Stimulated activated CD8-positive, alpha-beta memory T cell treated with anti-CD3 and anti-CD28 coated beads, Interleukin-15, amount 100 ng/mL, for 24 hours (primary cell): ENCODE measurements at regions not wholly inside any gene's neighbourhood (a gene's known extent, or its start where the extent isn't known, plus 50 kb on each side); places are given as distances from the start of the nearest gene placed in this dataset.

ENCODE experiments used
- DNase-seq: peaks from one replicate; pipeline ENCODE4 v3.0.0-alpha.2; 2020; ENCODE audit warnings: low read depth

DNA sequence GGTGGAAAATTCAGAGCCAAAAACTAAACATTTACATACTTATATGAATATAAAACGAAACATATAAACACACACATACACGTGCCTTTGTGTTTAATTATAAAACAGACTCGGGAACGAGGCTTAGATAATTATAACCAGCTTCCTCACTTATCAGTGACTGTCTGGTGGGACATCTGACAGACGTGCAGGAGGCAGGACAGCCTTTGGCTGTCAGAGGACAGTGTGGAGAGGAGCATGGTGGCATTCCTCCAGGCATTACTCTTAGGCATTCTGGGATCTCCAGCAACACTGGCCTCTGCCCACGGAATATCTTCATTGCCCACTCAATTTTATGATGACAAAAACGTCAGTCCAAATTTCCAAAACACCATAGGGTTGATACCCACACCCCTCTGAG, 262.2 kb upstream of the NFE2L3 start:
- no peak for DNase-seq

GRCh38 chr7:25891591-25891990, 260.4 kb upstream of the NFE2L3 start:
- no peak for DNase-seq

- no peak for DNase-seq
Observed at GRCh38 chr7:25893436-25893835, 258.6 kb upstream of the NFE2L3 start.

DNA sequence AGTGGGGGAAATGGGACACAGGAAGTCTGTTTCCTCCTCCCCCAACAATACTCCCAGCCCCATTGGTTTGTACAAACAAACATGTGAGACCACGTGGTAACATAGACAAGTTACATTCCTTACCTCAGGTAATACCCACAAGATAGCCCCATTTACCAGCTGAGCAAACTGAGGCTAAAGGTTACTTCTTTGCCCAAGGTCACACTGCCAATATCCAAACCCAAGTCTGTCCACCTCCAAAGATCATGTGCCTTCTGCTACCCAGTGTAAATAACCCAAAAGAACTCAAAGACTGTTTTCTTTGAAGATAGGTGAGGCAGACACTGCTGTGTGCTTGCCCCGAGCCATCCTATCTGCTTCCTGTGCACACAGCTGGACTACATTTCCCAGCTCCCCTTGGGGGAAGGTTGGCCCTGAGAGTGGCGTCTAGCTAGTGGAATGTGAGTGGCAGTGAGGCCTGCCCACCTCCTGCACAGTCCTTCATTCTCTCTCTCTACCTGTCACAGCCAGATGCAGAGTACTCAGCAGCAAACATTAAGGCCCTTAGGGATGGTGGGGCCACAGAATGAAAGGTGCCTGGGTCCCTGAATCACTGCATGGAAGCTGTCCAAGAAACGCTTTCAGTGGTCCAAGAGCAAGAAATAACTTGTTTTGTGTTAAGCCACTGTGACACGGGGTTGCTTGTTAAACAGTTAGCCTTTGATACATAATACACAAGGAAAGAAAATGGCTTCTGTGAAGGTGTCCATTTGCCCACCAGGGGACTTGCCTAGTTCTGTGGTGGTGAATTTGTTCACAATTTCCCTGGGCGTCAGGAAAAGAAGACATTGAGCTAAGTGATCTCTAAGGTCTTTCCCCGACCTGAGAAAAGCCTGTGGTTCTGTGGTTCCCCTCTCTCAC, 257.7 kb upstream of the NFE2L3 start:
- no peak for DNase-seq

- peak; percentile 28 for DNase-seq
Observed at GRCh38 chr7:25894902-25895791, 256.9 kb upstream of the NFE2L3 start.

- no peak for DNase-seq
Observed at GRCh38 chr7:25895792-25896171, 256.2 kb upstream of the NFE2L3 start.

- no peak for DNase-seq
Observed at GRCh38 chr7:25897261-25897782, 254.7 kb upstream of the NFE2L3 start.

DNA sequence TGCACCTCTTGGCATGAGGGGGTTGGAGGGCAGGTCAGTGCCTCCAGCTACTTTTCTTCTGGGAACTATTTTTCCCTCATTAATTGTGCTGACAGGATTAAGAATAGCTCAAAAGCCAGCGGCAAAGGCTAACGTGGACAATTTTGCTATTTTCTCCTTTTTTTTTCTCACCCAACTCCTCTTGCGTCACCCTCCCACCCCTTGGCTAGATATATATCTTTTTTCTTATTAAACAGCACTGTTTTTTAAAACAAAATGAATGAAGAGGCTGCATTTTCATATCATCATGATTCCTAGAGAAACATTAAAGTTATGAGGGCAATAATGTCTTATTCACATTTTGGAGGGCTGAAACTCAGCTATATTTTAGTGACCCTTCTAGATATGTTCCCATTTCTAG, 251.8 kb upstream of the NFE2L3 start:
- DNase-seq, result no peak

DNA sequence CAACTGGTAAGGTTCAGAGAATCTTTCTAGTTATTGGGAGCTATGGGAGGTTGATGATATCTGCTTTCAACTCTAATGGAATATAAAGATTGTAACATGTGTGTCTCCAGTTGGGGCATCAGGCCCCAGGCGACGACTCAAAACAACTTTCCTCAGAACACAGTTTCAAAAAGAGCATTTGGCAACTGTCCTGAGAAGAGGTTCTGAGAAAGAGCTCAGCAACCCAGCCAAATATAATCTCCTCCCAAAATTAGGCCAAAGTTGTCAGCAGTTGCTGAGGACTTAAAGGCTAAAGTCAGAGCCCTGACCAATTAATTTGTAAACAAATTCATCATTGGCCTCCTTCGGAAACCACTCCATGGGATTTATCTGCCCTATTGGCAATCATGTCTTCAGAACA, 251.1 kb upstream of the NFE2L3 start:
- no peak for DNase-seq

- DNase-seq, result no peak
Observed at GRCh38 chr7:25901658-25902057, 250.3 kb upstream of the NFE2L3 start.

- DNase-seq, result no peak
Observed at GRCh38 chr7:25906003-25906402, 246.0 kb upstream of the NFE2L3 start.

DNA sequence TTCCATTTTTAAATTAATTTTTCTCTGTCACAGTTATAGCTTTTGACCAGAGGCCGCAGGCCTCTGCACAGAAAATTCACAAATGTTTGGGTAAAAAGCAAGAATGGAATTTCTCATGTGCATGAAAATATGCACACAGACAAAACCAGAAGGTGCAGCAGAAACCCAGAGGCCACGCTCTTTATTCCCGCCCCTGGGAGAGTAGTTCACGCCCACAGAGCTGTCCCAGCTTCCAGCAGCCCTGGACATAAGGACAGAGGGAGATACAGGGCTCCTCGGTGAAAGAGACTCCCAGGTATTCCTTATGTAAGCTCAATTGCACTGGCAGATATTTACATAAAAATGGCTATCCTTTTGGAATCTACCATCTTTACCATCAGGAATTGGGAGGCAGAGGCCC, 245.2 kb upstream of the NFE2L3 start:
- DNase-seq, result no peak

- DNase-seq, result no peak
Observed at GRCh38 chr7:25907214-25907613, 244.8 kb upstream of the NFE2L3 start.

DNA sequence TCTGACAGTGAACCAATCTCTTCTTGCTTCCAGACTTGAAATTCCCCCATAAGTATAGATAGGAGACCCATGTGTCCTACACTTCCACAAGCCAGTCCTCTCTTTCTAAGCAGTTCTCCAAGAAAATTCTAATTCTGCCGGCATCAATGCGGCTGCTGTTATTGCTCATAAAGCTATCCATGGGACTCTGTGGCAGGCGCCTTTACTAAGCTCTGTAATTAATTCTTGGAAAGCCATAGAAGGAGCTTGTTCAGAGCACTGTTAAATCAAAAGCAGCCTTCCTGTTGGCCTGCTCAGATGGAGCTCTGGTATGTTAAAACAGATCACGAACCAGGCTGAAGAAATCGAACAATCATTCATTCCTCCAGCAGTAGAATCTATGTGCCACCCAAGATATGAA, 244.3 kb upstream of the NFE2L3 start:
- DNase-seq, result no peak

GRCh38 chr7:25908154-25908949, 243.6 kb upstream of the NFE2L3 start:
- no peak for DNase-seq

DNA sequence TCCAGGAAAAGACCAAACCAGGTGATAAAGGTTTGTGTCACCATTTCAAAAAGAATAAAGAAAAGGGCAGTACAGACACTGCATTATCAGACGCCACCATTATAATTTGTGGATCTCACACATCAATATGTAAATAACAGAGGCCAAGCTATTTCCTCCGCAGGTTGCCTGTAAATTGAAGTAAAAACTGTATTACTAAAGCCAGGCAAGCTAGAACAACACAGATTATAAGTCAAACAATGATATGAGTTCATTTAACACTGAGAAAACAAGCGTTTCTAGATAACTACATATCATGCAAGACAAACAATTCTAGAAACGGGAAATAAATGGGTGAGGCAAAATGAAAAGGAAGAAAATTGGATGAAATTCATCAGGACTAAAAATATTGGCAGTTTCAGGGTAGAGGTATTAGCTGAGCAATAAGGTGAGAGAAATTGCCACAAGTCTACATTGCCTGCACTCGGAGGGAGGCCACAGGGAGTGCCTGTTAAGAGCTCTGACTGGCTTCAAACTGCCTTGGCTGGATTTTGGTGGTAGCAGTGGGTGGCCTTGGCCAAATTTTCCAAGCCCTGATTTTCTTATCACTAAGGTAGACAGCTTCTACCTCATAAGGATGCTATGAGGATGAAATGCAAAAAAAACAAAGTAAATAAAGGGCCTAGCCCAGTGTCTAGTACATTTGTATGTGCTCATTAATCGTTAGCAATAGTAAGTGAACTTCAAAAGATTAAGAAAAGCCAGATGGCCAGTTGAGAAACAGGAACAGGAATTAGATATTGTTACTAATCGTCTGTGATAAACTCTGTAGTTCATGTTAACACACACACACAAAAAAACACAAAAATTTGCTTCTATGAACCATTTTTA, 240.0 kb upstream of the NFE2L3 start:
- no peak for DNase-seq

DNA sequence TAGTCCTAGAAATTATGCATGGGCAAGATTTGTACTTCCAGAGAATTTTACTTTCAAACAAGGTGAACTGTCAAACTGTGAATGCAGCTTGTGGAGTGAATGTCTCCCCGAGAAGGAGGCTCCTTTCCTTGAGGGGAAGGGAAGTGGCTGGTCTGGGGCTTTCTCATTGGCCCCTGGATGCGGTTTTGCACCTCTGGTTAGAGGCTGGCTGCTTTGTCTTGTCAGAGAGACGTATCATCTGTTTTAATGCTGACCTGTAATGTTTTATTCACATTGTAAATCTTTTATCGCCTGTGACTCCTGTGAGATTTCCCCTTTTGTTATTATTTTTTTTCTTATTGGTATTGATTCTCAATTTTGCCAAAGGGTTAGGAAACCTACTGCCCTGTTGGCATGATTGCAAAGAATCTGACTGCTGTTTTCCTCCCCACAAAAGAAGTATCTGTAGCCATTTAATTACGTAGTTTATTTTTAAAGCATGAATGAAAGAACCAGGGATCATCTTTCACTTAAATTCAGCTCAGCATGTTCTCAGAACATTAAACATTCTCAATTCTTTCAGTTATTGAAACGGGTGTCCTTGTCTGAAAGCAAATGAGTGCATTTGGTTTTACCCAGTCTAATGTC, 238.3 kb upstream of the NFE2L3 start:
- no peak for DNase-seq

- no peak for DNase-seq
Observed at GRCh38 chr7:25918731-25919130, 233.3 kb upstream of the NFE2L3 start.

DNA sequence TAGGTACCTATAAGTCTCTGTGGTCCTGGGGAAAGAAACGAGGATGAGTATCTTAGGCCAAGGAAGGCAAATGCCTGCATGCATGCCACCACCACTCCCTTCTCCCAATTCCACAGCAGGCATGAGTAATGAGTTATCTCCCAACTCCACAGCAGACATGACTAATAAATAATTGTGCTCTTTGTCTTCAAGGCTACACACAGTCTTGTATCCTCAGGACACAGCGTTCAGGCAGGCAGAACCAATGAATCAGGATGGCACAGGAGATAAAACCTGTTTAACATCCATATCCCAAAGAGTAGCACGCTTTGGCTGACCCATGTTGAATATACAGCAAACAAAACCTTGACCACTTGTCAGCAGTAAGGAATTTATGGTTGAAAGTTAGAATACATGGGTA, 229.7 kb upstream of the NFE2L3 start:
- no peak for DNase-seq

GRCh38 chr7:25923741-25924460, 228.1 kb upstream of the NFE2L3 start:
- DNase-seq, result no peak
